K562 (cell line): ENCODE measurements at regions not wholly inside any gene's neighbourhood (a gene's known extent, or its start where the extent isn't known, plus 50 kb on each side); places are given as distances from the start of the nearest gene placed in this dataset.

Experiments
- ETS1 ChIP-seq: conservative IDR thresholded peaks from 2 replicates; pipeline ENCODE4 v1.6.1; 2011; ENCODE audit warnings: low read depth, mild to moderate bottlenecking, low read length; ENCODE audit not compliant: control insufficient read depth
- FOXM1 ChIP-seq, 2 experiments: fragments of 450-650 bp in 1 of 2; sonication (generic) in 1 of 2; formaldehyde crosslinking in 1 of 2; IDR thresholded peaks; 2 replicates each; pipeline versions ENCODE4 v1.6.1 to v1.9.0; 2017 to 2022; ENCODE audit warnings: low read depth in 2 of 2, mild to moderate bottlenecking in 2 of 2, missing genetic modification reagents in 1 of 2, moderate library complexity in 1 of 2
- KAT2B ChIP-seq: IDR thresholded peaks from one replicate; pipeline ENCODE4 v1.6.1; 2012; ENCODE audit warnings: low read depth, mild to moderate bottlenecking, control low read depth, inconsistent platforms, low read length, moderate library complexity
- RBM15 ChIP-seq: fragments of 200-400 bp; formaldehyde crosslinking; IDR thresholded peaks from 2 replicates; pipeline ENCODE4 v1.6.1; 2018; ENCODE audit warnings: mild to moderate bottlenecking, low read length, moderate library complexity; ENCODE audit not compliant: insufficient read depth
- RCOR1 ChIP-seq, 2 experiments: IDR thresholded peaks; 2 replicates each; pipeline ENCODE4 v1.6.1; 2012; ENCODE audit warnings: low read depth in 2 of 2, low read length in 2 of 2, borderline replicate concordance in 1 of 2, improper control_type of control experiment in 1 of 2
- TOE1 ChIP-seq, 2 experiments: fragments of 450-650 bp in 1 of 2; sonication (generic) in 1 of 2; formaldehyde crosslinking in 1 of 2; IDR thresholded peaks; 2 replicates each; pipeline versions ENCODE4 v1.7.1 to v1.8.0; 2016 to 2022; ENCODE audit warnings: borderline replicate concordance in 2 of 2, mild to moderate bottlenecking in 2 of 2, antibody characterized with exemption in 1 of 2, inconsistent platforms in 1 of 2, low read depth in 1 of 2, missing genetic modification reagents in 1 of 2, moderate library complexity in 1 of 2
- YY1 ChIP-seq, 3 experiments: IDR thresholded peaks; 2 replicates each; pipeline ENCODE4 v1.6.1; 2011; ENCODE audit warnings: low read length in 2 of 3, mild to moderate bottlenecking in 2 of 3, moderate library complexity in 2 of 3, borderline replicate concordance in 1 of 3, control low read depth in 1 of 3, low read depth in 1 of 3; ENCODE audit not compliant: insufficient read depth in 3 of 3, insufficient replicate concordance in 2 of 3, control insufficient read depth in 1 of 3, insufficient read length in 1 of 3; ENCODE audit errors: extremely low read depth in 1 of 3
- ZNF347 ChIP-seq: fragments of 450-650 bp; formaldehyde crosslinking; IDR thresholded peaks from 2 replicates; pipeline ENCODE4 v1.4.0; 2020; ENCODE audit warnings: low read depth, mild to moderate bottlenecking, moderate library complexity
- ZNF592 ChIP-seq: fragments of 450-650 bp; IDR thresholded peaks from 2 replicates; pipeline ENCODE4 v1.6.1; 2017; ENCODE audit warnings: antibody characterized with exemption, mild to moderate bottlenecking
- TF ChIP-seq, protein P1 (sequence below): fragments of 250-450 bp; sonication (Bioruptor Pico); IDR thresholded peaks from 2 replicates; pipeline ENCODE4 v1.5.0; 2021
- TF ChIP-seq, protein P2 (sequence below): sonication (generic); formaldehyde crosslinking; IDR thresholded peaks from 2 replicates; pipeline ENCODE4 v1.8.0; 2022; ENCODE audit warnings: mild to moderate bottlenecking, missing genetic modification reagents
- TF ChIP-seq, protein P3 (sequence below), 2 experiments: fragments of 450-650 bp; IDR thresholded peaks; 2 replicates each; pipeline ENCODE4 v1.6.1; 2016

DNA sequence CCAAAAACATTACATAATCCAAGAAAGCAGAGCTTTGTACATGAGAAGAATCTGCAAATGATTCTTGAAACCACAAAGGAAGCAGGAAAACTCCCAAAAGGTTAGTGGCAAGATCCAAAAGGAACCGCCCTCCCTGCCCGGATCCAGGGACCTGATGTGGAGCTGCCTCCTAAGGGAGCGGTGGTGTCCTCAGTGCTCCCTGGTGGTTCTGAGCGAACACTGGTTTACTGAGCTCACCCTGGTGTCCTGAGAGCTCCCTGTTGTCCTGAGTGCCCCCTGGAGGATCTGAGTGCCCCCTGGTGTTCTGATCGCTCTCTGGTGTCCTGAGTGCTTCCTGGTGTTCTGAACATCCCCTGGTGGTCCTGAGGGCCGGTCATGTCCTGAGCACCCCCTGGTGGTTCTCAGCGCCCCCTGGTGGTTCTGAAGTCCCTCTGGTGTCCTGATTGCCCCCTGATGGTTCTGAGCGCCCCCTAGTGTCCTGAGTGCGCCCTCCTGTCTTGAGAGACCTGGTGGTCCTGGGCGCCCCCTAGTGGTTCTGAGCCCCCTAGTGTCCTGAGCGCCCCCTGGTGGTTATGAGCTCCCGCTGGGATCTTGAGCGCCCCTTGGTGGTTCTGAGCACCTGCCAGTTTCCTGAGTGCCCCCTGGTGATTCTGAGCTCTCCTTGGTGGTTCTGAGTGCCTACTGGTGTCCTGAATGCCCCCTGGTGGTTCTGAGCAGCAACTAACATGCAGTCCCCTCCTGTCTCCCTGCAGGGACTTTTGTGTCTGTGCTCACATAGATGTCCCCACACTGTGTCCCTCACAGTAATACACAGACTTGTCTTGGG, 891.1 kb downstream of the TMEM121 start (continued):
- TF ChIP-seq KAT2B (peak; percentile 99), ZNF347 (CRISPR knock-in tag) (no peak), RBM15 (no peak), RCOR1 (IDR thresholded peaks at IDR 0.05; ENCODE audit: borderline replicate concordance in 1 of 2, low read depth in 2 of 2, low read length in 2 of 2) (no peak), TOE1 (IDR thresholded peaks at IDR 0.05; ENCODE audit: borderline replicate concordance) (no peak), TOE1 (CRISPR knock-in tag; IDR thresholded peaks at IDR 0.05; ENCODE audit: borderline replicate concordance, low read depth) (no peak), YY1 (IDR thresholded peaks at IDR 0.05; ENCODE audit: borderline replicate concordance in 1 of 3, control insufficient read depth in 1 of 3, extremely low read depth in 1 of 3, insufficient read depth in 3 of 3, insufficient read length in 1 of 3, insufficient replicate concordance in 2 of 3, low read depth in 1 of 3, low read length in 2 of 3) (peak in 2 of 3 experiments; percentile 7 to 33), FOXM1 (IDR thresholded peaks at IDR 0.05; ENCODE audit: low read depth) (no peak), FOXM1 (CRISPR knock-in tag; IDR thresholded peaks at IDR 0.05; ENCODE audit: low read depth) (no peak), ZNF592 (peak; percentile 57; the same call in 1 of the 2 replicates), ETS1 (no peak)
- TF ChIP-seq, protein P1, sequence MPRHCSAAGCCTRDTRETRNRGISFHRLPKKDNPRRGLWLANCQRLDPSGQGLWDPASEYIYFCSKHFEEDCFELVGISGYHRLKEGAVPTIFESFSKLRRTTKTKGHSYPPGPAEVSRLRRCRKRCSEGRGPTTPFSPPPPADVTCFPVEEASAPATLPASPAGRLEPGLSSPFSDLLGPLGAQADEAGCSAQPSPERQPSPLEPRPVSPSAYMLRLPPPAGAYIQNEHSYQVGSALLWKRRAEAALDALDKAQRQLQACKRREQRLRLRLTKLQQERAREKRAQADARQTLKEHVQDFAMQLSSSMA (CRISPR knock-in tag): no peak
- TF ChIP-seq, protein P2, sequence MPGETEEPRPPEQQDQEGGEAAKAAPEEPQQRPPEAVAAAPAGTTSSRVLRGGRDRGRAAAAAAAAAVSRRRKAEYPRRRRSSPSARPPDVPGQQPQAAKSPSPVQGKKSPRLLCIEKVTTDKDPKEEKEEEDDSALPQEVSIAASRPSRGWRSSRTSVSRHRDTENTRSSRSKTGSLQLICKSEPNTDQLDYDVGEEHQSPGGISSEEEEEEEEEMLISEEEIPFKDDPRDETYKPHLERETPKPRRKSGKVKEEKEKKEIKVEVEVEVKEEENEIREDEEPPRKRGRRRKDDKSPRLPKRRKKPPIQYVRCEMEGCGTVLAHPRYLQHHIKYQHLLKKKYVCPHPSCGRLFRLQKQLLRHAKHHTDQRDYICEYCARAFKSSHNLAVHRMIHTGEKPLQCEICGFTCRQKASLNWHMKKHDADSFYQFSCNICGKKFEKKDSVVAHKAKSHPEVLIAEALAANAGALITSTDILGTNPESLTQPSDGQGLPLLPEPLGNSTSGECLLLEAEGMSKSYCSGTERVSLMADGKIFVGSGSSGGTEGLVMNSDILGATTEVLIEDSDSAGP: no peak
- TF ChIP-seq, protein P3, sequence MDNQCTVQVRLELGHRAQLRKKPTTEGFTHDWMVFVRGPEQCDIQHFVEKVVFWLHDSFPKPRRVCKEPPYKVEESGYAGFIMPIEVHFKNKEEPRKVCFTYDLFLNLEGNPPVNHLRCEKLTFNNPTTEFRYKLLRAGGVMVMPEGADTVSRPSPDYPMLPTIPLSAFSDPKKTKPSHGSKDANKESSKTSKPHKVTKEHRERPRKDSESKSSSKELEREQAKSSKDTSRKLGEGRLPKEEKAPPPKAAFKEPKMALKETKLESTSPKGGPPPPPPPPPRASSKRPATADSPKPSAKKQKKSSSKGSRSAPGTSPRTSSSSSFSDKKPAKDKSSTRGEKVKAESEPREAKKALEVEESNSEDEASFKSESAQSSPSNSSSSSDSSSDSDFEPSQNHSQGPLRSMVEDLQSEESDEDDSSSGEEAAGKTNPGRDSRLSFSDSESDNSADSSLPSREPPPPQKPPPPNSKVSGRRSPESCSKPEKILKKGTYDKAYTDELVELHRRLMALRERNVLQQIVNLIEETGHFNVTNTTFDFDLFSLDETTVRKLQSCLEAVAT (IDR thresholded peaks at IDR 0.05): peak in 1 of 2 experiments; percentile 86; a peak in 2 of 4 replicates
